ENCODE measurements at regions not wholly inside any gene's neighbourhood (a gene's known extent, or its start where the extent isn't known, plus 50 kb on each side); places are given as distances from the start of the nearest gene placed in this dataset.
A peak's percentile ranks its signal among the peaks of the same experiment; 100 is the strongest.

DNA sequence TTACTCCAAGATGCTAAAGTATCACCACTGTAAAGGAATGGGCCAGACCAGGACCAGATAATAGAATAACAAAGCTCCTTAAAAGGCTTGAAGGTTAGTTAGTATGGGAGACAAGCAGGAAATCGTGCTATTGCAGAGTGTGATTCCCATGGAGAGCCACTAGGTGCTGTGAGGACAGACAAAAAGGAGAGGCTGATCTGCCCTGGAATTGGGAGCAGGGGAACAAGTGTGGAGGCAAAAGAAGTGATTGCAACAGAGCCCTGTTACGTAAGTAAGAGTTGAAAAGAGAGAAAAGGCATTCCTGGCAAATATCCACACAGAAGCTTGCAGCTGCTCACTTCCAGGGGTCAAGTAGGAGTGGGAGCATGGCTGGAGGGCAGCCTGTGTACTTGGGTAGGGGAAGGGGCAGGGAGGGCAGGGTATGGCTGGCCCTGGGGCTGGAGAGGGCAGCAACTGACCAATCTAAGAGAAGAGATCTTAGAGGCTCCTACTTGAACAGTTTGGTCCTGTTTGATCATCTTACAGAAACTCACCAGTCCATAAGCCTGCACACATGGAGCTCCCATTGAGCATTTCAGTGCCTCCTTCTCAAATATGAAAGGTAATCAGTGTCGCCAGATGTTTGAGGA, 207.7 kb upstream of the GJB5 start:
- no peak for FAIRE-seq

GRCh38 chr1:34549199-34549598, 205.6 kb upstream of the GJB5 start:
- Histone ChIP-seq H3K4me2 (ENCODE audit: control insufficient read depth, extremely low read depth, insufficient read depth, low read depth, low read length) (no peak overlapping the region), H3K36me3 (ENCODE audit: control insufficient read depth in 2 of 2, extremely low read depth in 1 of 2, insufficient read depth in 2 of 2, low read length in 2 of 2) (no peaks in the 10 kb centered on the region), H3K27me3 (ENCODE audit: control insufficient read depth, extremely low read depth, insufficient read depth, low read length) (no peaks in the 10 kb centered on the region), H3K27ac (ENCODE audit: control insufficient read depth, insufficient read depth, low read length) (no peak overlapping the region), H2AFZ (ENCODE audit: control insufficient read depth, low read length) (no peak overlapping the region), H3K4me1 (ENCODE audit: control insufficient read depth, extremely low read depth, insufficient read depth, low read length) (no peaks in the 10 kb centered on the region), H3K79me2 (ENCODE audit: control insufficient read depth, insufficient read depth, low read length) (no peaks in the 10 kb centered on the region), H4K20me1 (ENCODE audit: control insufficient read depth, extremely low read depth, insufficient read depth, low read length) (no peaks in the 10 kb centered on the region), H3K4me3 (ENCODE audit: control insufficient read depth in 2 of 3, extremely low read depth in 1 of 3, insufficient read depth in 2 of 3, low read depth in 1 of 3, low read length in 3 of 3) (no peak overlapping the region), H3K9me3 (ENCODE audit: control insufficient read depth, low read depth, low read length) (no peaks in the 10 kb centered on the region), H3K9ac (ENCODE audit: control insufficient read depth, extremely low read depth, insufficient read depth, low read length) (no peak overlapping the region), H3K9me1 (ENCODE audit: control insufficient read depth, extremely low read depth, insufficient read depth, low read length) (no peaks in the 10 kb centered on the region)
- TF ChIP-seq EZH2 (IDR thresholded peaks at IDR 0.05; ENCODE audit: low read length), result no peak
- peak; percentile 36 to 61 (median 56) for TF ChIP-seq CTCF (optimal IDR thresholded peaks at IDR 0.05 in 1 of 3, IDR thresholded peaks at IDR 0.05 in 1 of 3, conservative IDR thresholded peaks at IDR 0.05 in 1 of 3; ENCODE audit: extremely low read depth in 1 of 3, insufficient read depth in 2 of 3, low read length in 3 of 3)
- DNase-seq (ENCODE audit: low read depth, low spot score), result no peak
- dilution Hi-C loops (cut with MboI; ENCODE audit: extremely low pct_ligation_motif_present, low sequenced_read_pairs), result no loop called here
- no peak for FAIRE-seq

More for the DNA sequence above, 207.7 kb upstream of the GJB5 start:
- Histone ChIP-seq H3K27me3 (ENCODE audit: control insufficient read depth, extremely low read depth, insufficient read depth, low read length) (no peaks in the 10 kb centered on the region), H3K9me1 (ENCODE audit: control insufficient read depth, extremely low read depth, insufficient read depth, low read length) (no peaks in the 10 kb centered on the region), H2AFZ (ENCODE audit: control insufficient read depth, low read length) (no peak overlapping the region), H3K9me3 (ENCODE audit: control insufficient read depth, low read depth, low read length) (no peaks in the 10 kb centered on the region), H3K9ac (ENCODE audit: control insufficient read depth, extremely low read depth, insufficient read depth, low read length) (no peak overlapping the region), H3K27ac (ENCODE audit: control insufficient read depth, insufficient read depth, low read length) (no peak overlapping the region), H3K36me3 (ENCODE audit: control insufficient read depth in 2 of 2, extremely low read depth in 1 of 2, insufficient read depth in 2 of 2, low read length in 2 of 2) (no peaks in the 10 kb centered on the region), H4K20me1 (ENCODE audit: control insufficient read depth, extremely low read depth, insufficient read depth, low read length) (no peaks in the 10 kb centered on the region), H3K4me2 (ENCODE audit: control insufficient read depth, extremely low read depth, insufficient read depth, low read depth, low read length) (no peak overlapping the region), H3K4me1 (ENCODE audit: control insufficient read depth, extremely low read depth, insufficient read depth, low read length) (no peaks in the 10 kb centered on the region), H3K79me2 (ENCODE audit: control insufficient read depth, insufficient read depth, low read length) (no peaks in the 10 kb centered on the region), H3K4me3 (ENCODE audit: control insufficient read depth in 2 of 3, extremely low read depth in 1 of 3, insufficient read depth in 2 of 3, low read depth in 1 of 3, low read length in 3 of 3) (no peak overlapping the region)
- TF ChIP-seq CTCF (optimal IDR thresholded peaks at IDR 0.05 in 1 of 3, IDR thresholded peaks at IDR 0.05 in 1 of 3, conservative IDR thresholded peaks at IDR 0.05 in 1 of 3; ENCODE audit: extremely low read depth in 1 of 3, insufficient read depth in 2 of 3, low read length in 3 of 3), result peak; percentile 52 to 74 (median 65)
- no peak for TF ChIP-seq EZH2 (IDR thresholded peaks at IDR 0.05; ENCODE audit: low read length)
- dilution Hi-C loops (cut with MboI; ENCODE audit: extremely low pct_ligation_motif_present, low sequenced_read_pairs), result no loop called here
- no peak for DNase-seq (ENCODE audit: low read depth, low spot score)
